ENCODE measurements at regions not wholly inside any gene's neighbourhood (a gene's known extent, or its start where the extent isn't known, plus 50 kb on each side); places are given as distances from the start of the nearest gene placed in this dataset.
A peak's percentile ranks its signal among the peaks of the same experiment; 100 is the strongest.

GRCh38 chr13:104414181-104414580, 1348.0 kb upstream of the SLC10A2 start:
- no peak overlapping the region for H3K4me3 ChIP-seq (ENCODE audit: low read depth, low read length)
- TF ChIP-seq CTCF (IDR thresholded peaks at IDR 0.05; ENCODE audit: low read depth, low read length, missing control alignments), result no peak
- H3K36me3 ChIP-seq (replicated peaks), result no peaks in the 10 kb centered on the region
- DNase-seq, result no peak
- no peak overlapping the region for H3K27ac ChIP-seq
- no peaks in the 10 kb centered on the region for H3K27me3 ChIP-seq (replicated peaks)
- in situ Hi-C loops (cut with HindIII; ENCODE audit: low pct_ligation_motif_present, low sequenced_read_pairs), result no loop called here

- Histone ChIP-seq H3K27me3 (replicated peaks) (no peaks in the 10 kb centered on the region), H3K36me3 (replicated peaks) (no peaks in the 10 kb centered on the region), H3K27ac (no peak overlapping the region), H3K4me3 (ENCODE audit: low read depth, low read length) (no peak overlapping the region)
- no peak for TF ChIP-seq CTCF (IDR thresholded peaks at IDR 0.05; ENCODE audit: low read depth, low read length, missing control alignments)
- in situ Hi-C loops (cut with HindIII; ENCODE audit: low pct_ligation_motif_present, low sequenced_read_pairs), result no loop called here
- no peak for DNase-seq
Observed at GRCh38 chr13:104411141-104411765, 1345.0 kb upstream of the SLC10A2 start.

GRCh38 chr13:104408733-104409132, 1342.5 kb upstream of the SLC10A2 start:
- no peak for DNase-seq

GRCh38 chr13:104404325-104404724, 1338.1 kb upstream of the SLC10A2 start:
- in situ Hi-C loops (cut with HindIII; ENCODE audit: low pct_ligation_motif_present, low sequenced_read_pairs), result no loop called here
- Histone ChIP-seq H3K36me3 (replicated peaks) (no peaks in the 10 kb centered on the region), H3K4me3 (ENCODE audit: low read depth, low read length) (no peak overlapping the region), H3K27me3 (replicated peaks) (no peaks in the 10 kb centered on the region), H3K27ac (no peak overlapping the region)
- TF ChIP-seq CTCF (IDR thresholded peaks at IDR 0.05; ENCODE audit: low read depth, low read length, missing control alignments), result no peak
- DNase-seq, result no peak

More at GRCh38 chr13:104408733-104409132, 1342.5 kb upstream of the SLC10A2 start:
- in situ Hi-C loops (cut with HindIII; ENCODE audit: low pct_ligation_motif_present, low sequenced_read_pairs), result no loop called here
- no peaks in the 10 kb centered on the region for H3K27me3 ChIP-seq (replicated peaks)
- TF ChIP-seq CTCF (IDR thresholded peaks at IDR 0.05; ENCODE audit: low read depth, low read length, missing control alignments), result no peak
- H3K27ac ChIP-seq, result no peak overlapping the region
- no peak overlapping the region for H3K4me3 ChIP-seq (ENCODE audit: low read depth, low read length)
- H3K36me3 ChIP-seq (replicated peaks), result no peaks in the 10 kb centered on the region

GRCh38 chr13:104389691-104390090, 1323.5 kb upstream of the SLC10A2 start:
- no peaks in the 10 kb centered on the region for H3K27me3 ChIP-seq (replicated peaks)
- TF ChIP-seq CTCF (IDR thresholded peaks at IDR 0.05; ENCODE audit: low read depth, low read length, missing control alignments), result no peak
- no peak overlapping the region for H3K27ac ChIP-seq
- H3K4me3 ChIP-seq (ENCODE audit: low read depth, low read length), result no peak overlapping the region
- no peaks in the 10 kb centered on the region for H3K36me3 ChIP-seq (replicated peaks)
- in situ Hi-C loops (cut with HindIII; ENCODE audit: low pct_ligation_motif_present, low sequenced_read_pairs), result no loop called here
- peak; percentile 66 for DNase-seq

GRCh38 chr13:104387510-104387909, 1321.3 kb upstream of the SLC10A2 start:
- no peak for DNase-seq
- in situ Hi-C loops (cut with HindIII; ENCODE audit: low pct_ligation_motif_present, low sequenced_read_pairs), result no loop called here
- H3K36me3 ChIP-seq (replicated peaks), result no peaks in the 10 kb centered on the region
- no peak overlapping the region for H3K4me3 ChIP-seq (ENCODE audit: low read depth, low read length)
- no peak overlapping the region for H3K27ac ChIP-seq
- no peaks in the 10 kb centered on the region for H3K27me3 ChIP-seq (replicated peaks)
- TF ChIP-seq CTCF (IDR thresholded peaks at IDR 0.05; ENCODE audit: low read depth, low read length, missing control alignments), result no peak

Measured in brain microvascular endothelial cell (primary cell).